ENCODE measurements at regions not wholly inside any gene's neighbourhood (a gene's known extent, or its start where the extent isn't known, plus 50 kb on each side); places are given as distances from the start of the nearest gene placed in this dataset.

- no peak overlapping the region for H3K27ac ChIP-seq
- H3K9me3 ChIP-seq: no peaks in the 10 kb centered on the region
- H3K4me3 ChIP-seq: no peak overlapping the region
- H3K36me3 ChIP-seq: no peaks in the 10 kb centered on the region
- no peaks in the 10 kb centered on the region for H3K4me1 ChIP-seq
- no peaks in the 10 kb centered on the region for H3K27me3 ChIP-seq
- no peak for DNase-seq
- TF ChIP-seq POLR2A (IDR thresholded peaks at IDR 0.05) (no peak), CTCF (IDR thresholded peaks at IDR 0.05) (no peak)
These were observed 66.9 kb upstream of the PCDH7 start for GRCh38 chr4:30653291-30653690.

GRCh38 chr4:30656828-30657227 lies 63.3 kb upstream of the PCDH7 start:
- Histone ChIP-seq H3K36me3 (no peaks in the 10 kb centered on the region), H3K27ac (no peak overlapping the region), H3K4me1 (no peaks in the 10 kb centered on the region), H3K27me3 (no peaks in the 10 kb centered on the region), H3K9me3 (no peaks in the 10 kb centered on the region), H3K4me3 (no peak overlapping the region)
- no peak for TF ChIP-seq CTCF (IDR thresholded peaks at IDR 0.05)
- no peak for TF ChIP-seq POLR2A (IDR thresholded peaks at IDR 0.05)
- DNase-seq: no peak

- Histone ChIP-seq H3K27me3 (no peaks in the 10 kb centered on the region), H3K27ac (no peak overlapping the region), H3K4me3 (no peak overlapping the region), H3K9me3 (no peaks in the 10 kb centered on the region), H3K4me1 (no peaks in the 10 kb centered on the region), H3K36me3 (no peaks in the 10 kb centered on the region)
- TF ChIP-seq CTCF (IDR thresholded peaks at IDR 0.05): no peak
- no peak for TF ChIP-seq POLR2A (IDR thresholded peaks at IDR 0.05)
- DNase-seq: no peak
These were observed 52.2 kb upstream of the PCDH7 start for GRCh38 chr4:30667919-30668318.

GRCh38 chr4:30670206-30670605 lies 50.0 kb upstream of the PCDH7 start:
- no peaks in the 10 kb centered on the region for H3K36me3 ChIP-seq

More at GRCh38 chr4:30670206-30670605, 50.0 kb upstream of the PCDH7 start:
- Histone ChIP-seq H3K9me3 (no peaks in the 10 kb centered on the region), H3K27me3 (no peaks in the 10 kb centered on the region), H3K4me3 (no peak overlapping the region), H3K4me1 (no peaks in the 10 kb centered on the region), H3K27ac (no peak overlapping the region)
- TF ChIP-seq CTCF (IDR thresholded peaks at IDR 0.05) (no peak), POLR2A (IDR thresholded peaks at IDR 0.05) (no peak)
- no peak for DNase-seq

Small RNA genes in the stretch of these regions (small RNA-seq; reads per million reads assigned to genes)
- gene AC097510.1: 0 reads per million in 2 donors
